DOHH2 (cell line): ENCODE measurements at regions not wholly inside any gene's neighbourhood (a gene's known extent, or its start where the extent isn't known, plus 50 kb on each side); places are given as distances from the start of the nearest gene placed in this dataset.
A peak's percentile ranks its signal among the peaks of the same experiment; 100 is the strongest.

ENCODE experiments used
- H3F3A ChIP-seq: fragments of 200-600 bp; sonication (generic), shearing (Covaris generic); 2 replicates; pipeline ENCODE4 v1.6.0; 2016; ENCODE audit warnings: antibody characterized with exemption, mild to moderate bottlenecking; ENCODE audit not compliant: control insufficient read depth, insufficient read depth
- H3K27ac ChIP-seq: fragments of 200-600 bp; sonication (generic); 2 replicates; pipeline ENCODE4 v1.5.1; 2014; ENCODE audit warnings: low read depth, mild to moderate bottlenecking, low read length, moderate library complexity
- H3K27me3 ChIP-seq: fragments of 200-600 bp; sonication (generic); 2 replicates; pipeline ENCODE4 v1.6.1; 2014; ENCODE audit warnings: mild to moderate bottlenecking, low read length, mixed read lengths; ENCODE audit not compliant: control insufficient read depth
- H3K36me3 ChIP-seq: fragments of 200-600 bp; sonication (generic); 2 replicates; pipeline ENCODE4 v1.6.1; 2014; ENCODE audit warnings: mild to moderate bottlenecking, low read length, moderate library complexity, mixed read lengths; ENCODE audit not compliant: control insufficient read depth
- H3K4me1 ChIP-seq: fragments of 200-600 bp; sonication (generic); 2 replicates; pipeline ENCODE4 v1.6.1; 2014; ENCODE audit warnings: mild to moderate bottlenecking, low read length, mixed read lengths; ENCODE audit not compliant: control insufficient read depth
- H3K4me2 ChIP-seq: fragments of 200-600 bp; sonication (generic); 2 replicates; pipeline ENCODE4 v1.6.0; 2014; ENCODE audit warnings: mild to moderate bottlenecking, low read length, moderate library complexity
- H3K4me3 ChIP-seq: fragments of 200-600 bp; sonication (generic); 2 replicates; pipeline ENCODE4 v1.5.1; 2014; ENCODE audit warnings: mild to moderate bottlenecking, low read length, mixed read lengths
- H3K79me2 ChIP-seq: fragments of 200-600 bp; sonication (generic); 2 replicates; pipeline ENCODE4 v1.6.1; 2014; ENCODE audit warnings: mild to moderate bottlenecking, low read length, mixed read lengths; ENCODE audit not compliant: control insufficient read depth
- H3K9me2 ChIP-seq: fragments of 200-600 bp; sonication (generic); replicated peaks from 2 replicates; pipeline ENCODE4 v1.6.1; 2014; ENCODE audit warnings: mild to moderate bottlenecking, low read length, mixed read lengths; ENCODE audit not compliant: control insufficient read depth
- H3K9me3 ChIP-seq: fragments of 200-600 bp; sonication (generic); 2 replicates; pipeline ENCODE4 v1.6.1; 2014; ENCODE audit warnings: antibody characterized with exemption, low read length, mixed read lengths; ENCODE audit not compliant: control insufficient read depth, insufficient read depth
- H4K20me1 ChIP-seq: fragments of 200-600 bp; sonication (generic); 2 replicates; pipeline ENCODE4 v1.6.0; 2014; ENCODE audit warnings: low read depth, mild to moderate bottlenecking, antibody characterized with exemption, low read length, moderate library complexity; ENCODE audit not compliant: control insufficient read depth, insufficient read depth
- CTCF ChIP-seq: fragments of 200-600 bp; sonication (generic); IDR thresholded peaks from one replicate; pipeline ENCODE4 v1.5.1; 2014; ENCODE audit warnings: antibody characterized with exemption, mild to moderate bottlenecking, low read depth, low read length; ENCODE audit not compliant: poor library complexity, severe bottlenecking
- EZH2phosphoT487 ChIP-seq: fragments of 200-600 bp; sonication (generic); IDR thresholded peaks from 2 replicates; pipeline ENCODE4 v1.6.1; 2017; ENCODE audit warnings: borderline replicate concordance, mild to moderate bottlenecking, antibody characterized with exemption, low read length, moderate library complexity, mixed read lengths

DNA sequence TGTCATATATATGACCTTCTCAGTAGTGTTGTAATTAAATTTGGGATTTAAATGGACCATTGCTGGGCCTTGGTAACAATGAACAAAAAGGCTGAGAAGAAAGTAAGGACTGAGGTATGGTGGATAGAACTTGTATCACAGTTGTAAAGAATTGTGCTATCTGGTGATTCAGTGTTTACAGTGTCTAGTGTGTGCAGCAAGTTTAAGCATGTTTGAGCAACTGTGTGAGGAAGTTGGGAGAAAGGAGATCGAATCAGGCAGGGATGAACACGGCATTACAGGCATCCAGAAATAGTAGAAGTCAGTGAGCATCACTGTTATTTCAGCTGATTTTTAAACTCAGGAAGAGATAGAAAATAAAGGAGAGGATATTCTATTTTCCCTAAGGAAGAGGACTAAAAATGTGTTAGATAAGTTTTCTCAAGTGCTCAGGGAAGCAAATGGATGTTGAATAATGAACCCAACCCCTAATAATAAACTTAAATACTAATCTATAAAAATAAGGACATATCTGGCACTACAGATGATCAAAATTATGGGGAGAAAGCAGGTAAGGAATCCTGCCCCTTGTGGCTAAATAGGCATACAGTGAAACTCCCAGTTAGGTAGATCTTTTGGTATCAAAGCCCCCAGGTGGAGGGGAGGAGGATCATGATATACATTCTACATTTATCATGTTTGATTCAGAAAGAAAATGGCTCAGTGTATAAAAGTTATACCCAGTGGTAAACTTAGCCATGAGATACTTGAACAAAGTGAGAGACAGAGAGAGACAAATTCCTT is 361.0 kb upstream of the ANO3 start:
- Histone ChIP-seq H3K9me3 (no peaks in the 10 kb centered on the region), H3K9me2 (no peaks in the 10 kb centered on the region), H3K27me3 (no peaks in the 10 kb centered on the region), H3K27ac (no peak overlapping the region), H4K20me1 (no peaks in the 10 kb centered on the region), H3F3A (no peaks in the 10 kb centered on the region), H3K4me1 (no peaks in the 10 kb centered on the region), H3K36me3 (no peaks in the 10 kb centered on the region), H3K79me2 (no peaks in the 10 kb centered on the region), H3K4me2 (no peak overlapping the region), H3K4me3 (no peak overlapping the region)
- no peak for TF ChIP-seq EZH2phosphoT487
- TF ChIP-seq CTCF, result peak; percentile 45

GRCh38 chr11:25980091-25980490 is 351.8 kb upstream of the ANO3 start:
- H4K20me1 ChIP-seq, result no peaks in the 10 kb centered on the region
- H3K27ac ChIP-seq, result no peak overlapping the region
- TF ChIP-seq EZH2phosphoT487 (no peak), CTCF (no peak)
- no peak overlapping the region for H3K4me3 ChIP-seq
- H3K9me2 ChIP-seq, result no peaks in the 10 kb centered on the region
- 0 out of 2 replicates have a peak, but pooled peaks cover 3% of the 10 kb centered on the region for H3K9me3 ChIP-seq
- no peak overlapping the region for H3K4me2 ChIP-seq
- peaks cover 3% of the 10 kb centered on the region; the same call in 1 of the 2 replicates for H3F3A ChIP-seq
- peaks cover 10% of the 10 kb centered on the region for H3K36me3 ChIP-seq
- H3K79me2 ChIP-seq, result no peaks in the 10 kb centered on the region
- H3K27me3 ChIP-seq, result no peaks in the 10 kb centered on the region
- peaks cover 33% of the 10 kb centered on the region for H3K4me1 ChIP-seq

DNA sequence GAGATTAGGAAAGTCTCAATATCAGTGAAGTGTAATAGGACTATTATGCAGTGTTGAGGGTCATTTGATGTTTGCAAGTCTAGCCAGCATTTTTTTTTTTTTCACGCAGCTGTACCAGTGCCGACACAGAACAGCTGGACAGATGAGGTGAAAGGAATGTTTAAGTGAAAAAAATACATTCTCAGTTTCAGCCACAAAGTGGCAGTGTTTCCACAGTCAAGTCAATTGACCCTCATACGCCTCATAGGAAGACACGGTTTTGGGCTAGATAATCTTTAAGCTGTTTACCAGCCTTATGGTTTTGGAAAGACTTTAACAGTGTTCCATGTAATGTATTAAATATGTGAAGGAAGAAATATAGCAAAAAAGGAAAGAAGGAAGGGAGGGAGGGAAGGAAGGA is 349.9 kb upstream of the ANO3 start:
- H3K79me2 ChIP-seq, result no peaks in the 10 kb centered on the region
- no peaks in the 10 kb centered on the region for H3K27me3 ChIP-seq
- peaks cover 10% of the 10 kb centered on the region for H3K36me3 ChIP-seq
- H4K20me1 ChIP-seq, result no peaks in the 10 kb centered on the region
- H3K4me3 ChIP-seq, result peak overlapping the region; percentile 66
- H3K4me2 ChIP-seq, result peak overlapping the region; percentile 82
- peak overlapping the region; percentile 74 for H3K27ac ChIP-seq
- TF ChIP-seq CTCF, result peak; percentile 71
- TF ChIP-seq EZH2phosphoT487, result no peak
- H3K4me1 ChIP-seq, result peaks cover 39% of the 10 kb centered on the region
- 0 out of 2 replicates have a peak, but pooled peaks cover 3% of the 10 kb centered on the region for H3K9me3 ChIP-seq
- peaks cover 3% of the 10 kb centered on the region; the same call in 1 of the 2 replicates for H3F3A ChIP-seq
- no peaks in the 10 kb centered on the region for H3K9me2 ChIP-seq
